SK-N-SH (cell line): ENCODE measurements at regions not wholly inside any gene's neighbourhood (a gene's known extent, or its start where the extent isn't known, plus 50 kb on each side); places are given as distances from the start of the nearest gene placed in this dataset.

Experiments
- CTCF ChIA-PET: fragments of 300-600, 350-600 bp; formaldehyde crosslinking; extraction: SDS; loops from one replicate; lab custom pipeline; 2021; lab: Yijun Ruan, JAX
- POLR2A ChIA-PET: fragments of 350-600 bp; sonication (Branson Sonifier 250); formaldehyde crosslinking; extraction: SDS; loops from one replicate; lab custom pipeline; 2020; ENCODE audit warnings: antibody characterized with exemption, inconsistent platforms; lab: Yijun Ruan, JAX
- DNase-seq: peaks from one replicate; pipeline ENCODE4 v3.0.0; 2012
- H2AFZ ChIP-seq: fragments of 200-600 bp; sonication (generic); 2 replicates; pipeline ENCODE4 v1.8.1; 2016; ENCODE audit warnings: antibody characterized with exemption, mild to moderate bottlenecking, low read depth
- H3F3A ChIP-seq: fragments of 200-600 bp; sonication (generic); replicated peaks from 2 replicates; pipeline ENCODE3; 2016; ENCODE audit warnings: antibody characterized with exemption, mild to moderate bottlenecking; ENCODE audit not compliant: insufficient read depth
- H3K27ac ChIP-seq, 2 experiments: fragments of 200-500 bp in 1 of 2; fragments of 200-600 bp in 1 of 2; sonication (Bioruptor generic) in 1 of 2; sonication (generic), shearing (Covaris generic) in 1 of 2; 2 replicates each; pipeline versions ENCODE4 v1.5.1 to v1.6.1; 2014 to 2016; ENCODE audit warnings: low read depth in 2 of 2, inconsistent platforms in 1 of 2, low read length in 1 of 2, mild to moderate bottlenecking in 1 of 2, mixed read lengths in 1 of 2
- H3K27me3 ChIP-seq: fragments of 200-600 bp; sonication (generic), shearing (Covaris generic); 2 replicates; pipeline ENCODE4 v1.6.1; 2016; ENCODE audit warnings: mixed run types; ENCODE audit not compliant: insufficient read depth
- H3K36me3 ChIP-seq, 2 experiments: fragments of 200-500 bp in 1 of 2; fragments of 200-600 bp in 1 of 2; sonication (Bioruptor generic) in 1 of 2; sonication (generic) in 1 of 2; replicated peaks in 1 of 2; 2 replicates each; pipeline versions ENCODE3 to v1.5.1; 2014 to 2016; ENCODE audit warnings: low read length in 1 of 2, mild to moderate bottlenecking in 1 of 2; ENCODE audit not compliant: insufficient read depth in 2 of 2, control insufficient read depth in 1 of 2
- H3K4me1 ChIP-seq, 2 experiments: fragments of 200-500 bp in 1 of 2; fragments of 200-600 bp in 1 of 2; sonication (Bioruptor generic) in 1 of 2; sonication (generic), shearing (Covaris generic) in 1 of 2; 2 replicates each; pipeline versions ENCODE4 v1.5.1 to v1.6.1; 2014 to 2016; ENCODE audit warnings: low read depth in 1 of 2, low read length in 1 of 2, mixed run types in 1 of 2; ENCODE audit not compliant: insufficient read depth in 2 of 2, control insufficient read depth in 1 of 2
- H3K4me2 ChIP-seq: fragments of 200-600 bp; sonication (generic), shearing (Covaris generic); 2 replicates; pipeline ENCODE4 v1.6.1; 2017; ENCODE audit warnings: mixed run types
- H3K4me3 ChIP-seq, 2 experiments: fragments of 200-500 bp in 1 of 2; fragments of 200-600 bp in 1 of 2; sonication (Bioruptor generic) in 1 of 2; sonication (generic), shearing (Covaris generic) in 1 of 2; 2 replicates each; pipeline versions ENCODE4 v1.5.1 to v1.8.1; 2014 to 2016; ENCODE audit warnings: low read depth in 2 of 2, inconsistent platforms in 1 of 2, low read length in 1 of 2, mild to moderate bottlenecking in 1 of 2, mixed read lengths in 1 of 2, moderate library complexity in 1 of 2
- H3K79me2 ChIP-seq: fragments of 200-600 bp; sonication (generic); 2 replicates; pipeline ENCODE4 v1.8.1; 2017; ENCODE audit warnings: mild to moderate bottlenecking; ENCODE audit not compliant: insufficient read depth
- H3K9ac ChIP-seq: fragments of 200-600 bp; sonication (generic); 2 replicates; pipeline ENCODE4 v1.6.1; 2017; ENCODE audit warnings: mixed run types
- H3K9me2 ChIP-seq: fragments of 200-600 bp; sonication (generic); 2 replicates; pipeline ENCODE4 v1.6.1; 2017; ENCODE audit warnings: mixed run types
- H3K9me3 ChIP-seq: fragments of 200-600 bp; sonication (generic); 2 replicates; pipeline ENCODE4 v1.6.1; 2017; ENCODE audit warnings: mixed run types, mild to moderate bottlenecking, moderate library complexity
- H4K20me1 ChIP-seq: fragments of 200-600 bp; sonication (generic); 2 replicates; pipeline ENCODE4 v1.6.1; 2017; ENCODE audit warnings: mild to moderate bottlenecking, mixed run types; ENCODE audit not compliant: insufficient read depth
- GABPA ChIP-seq: IDR thresholded peaks from 2 replicates; pipeline ENCODE4 v1.4.0; 2012; ENCODE audit warnings: low read depth, mild to moderate bottlenecking
- MXI1 ChIP-seq: IDR thresholded peaks from 2 replicates; pipeline ENCODE4 v1.6.1; 2012; ENCODE audit warnings: mild to moderate bottlenecking, low read depth, low read length, improper control_type of control experiment
- NRF1 ChIP-seq: IDR thresholded peaks from 2 replicates; pipeline ENCODE4 v1.6.1; 2012; ENCODE audit warnings: low read depth, mild to moderate bottlenecking, low read length
- RAD21 ChIP-seq: IDR thresholded peaks from 2 replicates; pipeline ENCODE4 v1.6.1; 2012; ENCODE audit warnings: mild to moderate bottlenecking, low read length
- TAF1 ChIP-seq: IDR thresholded peaks from 2 replicates; pipeline ENCODE4 v1.6.1; 2012; ENCODE audit warnings: low read depth, mild to moderate bottlenecking, low read length, moderate library complexity, borderline replicate concordance
- TCF12 ChIP-seq: IDR thresholded peaks from 2 replicates; pipeline ENCODE4 v1.4.0; 2012
- YY1 ChIP-seq: IDR thresholded peaks from 2 replicates; pipeline ENCODE4 v1.4.0; 2012; ENCODE audit warnings: low read depth, mild to moderate bottlenecking
- WGBS: methylation state at CpG from one replicate; pipeline ENCODE4 v1.1.6; 2017; ENCODE audit warnings: low lambda C conversion rate; 5-methylcytosine and 5-hydroxymethylcytosine counted together
- TF ChIP-seq, protein P1 (sequence below): IDR thresholded peaks from 2 replicates; pipeline ENCODE4 v1.6.1; 2012; ENCODE audit warnings: mild to moderate bottlenecking, low read depth, low read length, moderate library complexity
- TF ChIP-seq, protein P2 (sequence below): IDR thresholded peaks from 2 replicates; pipeline ENCODE4 v1.4.0; 2012; ENCODE audit warnings: low read depth
- TF ChIP-seq, protein P3 (sequence below): IDR thresholded peaks from 2 replicates; pipeline ENCODE4; 2012

DNA sequence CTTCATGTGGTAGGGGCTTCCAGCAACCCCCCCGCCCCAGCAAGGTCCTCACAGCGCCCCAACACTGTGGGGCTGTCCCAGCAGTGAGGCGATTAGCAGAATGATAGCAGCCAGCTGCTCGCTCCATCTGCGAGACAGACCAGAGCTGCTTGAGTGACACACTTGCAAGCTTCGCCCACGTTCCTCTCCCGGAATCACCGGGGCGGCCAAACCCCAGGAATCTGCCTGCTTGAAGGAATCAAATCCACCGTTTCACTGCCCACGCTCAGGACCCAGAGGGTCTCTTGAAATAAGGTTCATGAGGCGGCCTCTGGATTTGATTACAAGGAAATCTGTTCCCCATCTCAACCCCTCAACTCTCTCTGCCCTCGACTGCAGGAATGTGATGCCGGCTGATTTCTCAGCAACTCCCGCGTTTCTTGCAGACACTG, 356.0 kb downstream of the C16orf95 start:
- H3K36me3 ChIP-seq: no peaks in the 10 kb centered on the region
- no peak overlapping the region for H3K27ac ChIP-seq
- H2AFZ ChIP-seq: no peak overlapping the region
- 15% methylated on average over 7 of the region's 17 CpGs for WGBS
- H3K27me3 ChIP-seq: no peaks in the 10 kb centered on the region; the same call in 1 of the 2 replicates
- no peak overlapping the region for H3K9ac ChIP-seq
- CTCF ChIA-PET: interaction anchor here (1.2 kb wide), 1 partner anchor 102 kb away, joined by 3 read pairs; no protein-coding TSS in a partner anchor
- H3K9me2 ChIP-seq: no peaks in the 10 kb centered on the region
- TF ChIP-seq, protein P1, sequence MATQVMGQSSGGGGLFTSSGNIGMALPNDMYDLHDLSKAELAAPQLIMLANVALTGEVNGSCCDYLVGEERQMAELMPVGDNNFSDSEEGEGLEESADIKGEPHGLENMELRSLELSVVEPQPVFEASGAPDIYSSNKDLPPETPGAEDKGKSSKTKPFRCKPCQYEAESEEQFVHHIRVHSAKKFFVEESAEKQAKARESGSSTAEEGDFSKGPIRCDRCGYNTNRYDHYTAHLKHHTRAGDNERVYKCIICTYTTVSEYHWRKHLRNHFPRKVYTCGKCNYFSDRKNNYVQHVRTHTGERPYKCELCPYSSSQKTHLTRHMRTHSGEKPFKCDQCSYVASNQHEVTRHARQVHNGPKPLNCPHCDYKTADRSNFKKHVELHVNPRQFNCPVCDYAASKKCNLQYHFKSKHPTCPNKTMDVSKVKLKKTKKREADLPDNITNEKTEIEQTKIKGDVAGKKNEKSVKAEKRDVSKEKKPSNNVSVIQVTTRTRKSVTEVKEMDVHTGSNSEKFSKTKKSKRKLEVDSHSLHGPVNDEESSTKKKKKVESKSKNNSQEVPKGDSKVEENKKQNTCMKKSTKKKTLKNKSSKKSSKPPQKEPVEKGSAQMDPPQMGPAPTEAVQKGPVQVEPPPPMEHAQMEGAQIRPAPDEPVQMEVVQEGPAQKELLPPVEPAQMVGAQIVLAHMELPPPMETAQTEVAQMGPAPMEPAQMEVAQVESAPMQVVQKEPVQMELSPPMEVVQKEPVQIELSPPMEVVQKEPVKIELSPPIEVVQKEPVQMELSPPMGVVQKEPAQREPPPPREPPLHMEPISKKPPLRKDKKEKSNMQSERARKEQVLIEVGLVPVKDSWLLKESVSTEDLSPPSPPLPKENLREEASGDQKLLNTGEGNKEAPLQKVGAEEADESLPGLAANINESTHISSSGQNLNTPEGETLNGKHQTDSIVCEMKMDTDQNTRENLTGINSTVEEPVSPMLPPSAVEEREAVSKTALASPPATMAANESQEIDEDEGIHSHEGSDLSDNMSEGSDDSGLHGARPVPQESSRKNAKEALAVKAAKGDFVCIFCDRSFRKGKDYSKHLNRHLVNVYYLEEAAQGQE: no peak
- TF ChIP-seq, protein P2, sequence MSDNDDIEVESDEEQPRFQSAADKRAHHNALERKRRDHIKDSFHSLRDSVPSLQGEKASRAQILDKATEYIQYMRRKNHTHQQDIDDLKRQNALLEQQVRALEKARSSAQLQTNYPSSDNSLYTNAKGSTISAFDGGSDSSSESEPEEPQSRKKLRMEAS: peak; percentile 18; the same call in 1 of the 2 replicates
- peak; percentile 46; the same call in 1 of the 2 replicates for TF ChIP-seq TCF12
- TF ChIP-seq GABPA: no peak
- TF ChIP-seq, protein P3, sequence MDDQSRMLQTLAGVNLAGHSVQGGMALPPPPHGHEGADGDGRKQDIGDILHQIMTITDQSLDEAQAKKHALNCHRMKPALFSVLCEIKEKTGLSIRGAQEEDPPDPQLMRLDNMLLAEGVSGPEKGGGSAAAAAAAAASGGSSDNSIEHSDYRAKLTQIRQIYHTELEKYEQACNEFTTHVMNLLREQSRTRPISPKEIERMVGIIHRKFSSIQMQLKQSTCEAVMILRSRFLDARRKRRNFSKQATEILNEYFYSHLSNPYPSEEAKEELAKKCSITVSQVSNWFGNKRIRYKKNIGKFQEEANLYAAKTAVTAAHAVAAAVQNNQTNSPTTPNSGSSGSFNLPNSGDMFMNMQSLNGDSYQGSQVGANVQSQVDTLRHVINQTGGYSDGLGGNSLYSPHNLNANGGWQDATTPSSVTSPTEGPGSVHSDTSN: peak; percentile 64
- TF ChIP-seq, all 33 proteins: peak for 3
- Histone ChIP-seq H3K4me2 (peak overlapping the region; percentile 48; the same call in 1 of the 2 replicates), H3K9me3 (no peaks in the 10 kb centered on the region), H3K4me1 (0 out of 4 replicates have a peak, but pooled peaks cover 0 to 7% of the 10 kb centered on the region in 2 experiments), H3K4me3 (no peak overlapping the region), H3F3A (no peaks in the 10 kb centered on the region), H3K79me2 (no peaks in the 10 kb centered on the region), H4K20me1 (no peaks in the 10 kb centered on the region)
- POLR2A ChIA-PET: no interaction called here
- no peak for DNase-seq

DNA sequence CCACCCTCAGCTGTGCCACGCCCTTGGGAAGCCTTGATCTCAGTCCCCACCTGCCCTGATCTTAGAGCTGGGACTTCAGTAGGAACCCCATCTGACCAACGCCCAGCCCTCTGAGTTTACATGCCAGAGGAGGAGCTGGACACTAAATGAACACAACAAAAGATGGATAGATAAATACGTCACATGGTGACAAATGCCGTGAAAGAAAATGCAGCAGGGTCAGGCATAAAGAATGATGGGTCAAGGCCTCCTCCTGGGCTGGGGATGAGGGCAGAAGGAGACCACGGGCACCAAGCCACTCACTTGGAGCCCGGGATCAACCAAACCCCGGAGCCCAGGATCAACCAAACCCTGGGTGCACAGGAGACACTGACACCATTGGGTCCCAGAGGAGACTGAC, 354.9 kb downstream of the C16orf95 start:
- POLR2A ChIA-PET: no interaction called here
- no peaks in the 10 kb centered on the region for H3K79me2 ChIP-seq
- 41% methylated on average over 7 of the region's 7 CpGs for WGBS
- H3K9me2 ChIP-seq: no peaks in the 10 kb centered on the region
- no peak overlapping the region for H3K4me2 ChIP-seq
- no peak overlapping the region for H3K27ac ChIP-seq
- H3F3A ChIP-seq: no peaks in the 10 kb centered on the region
- no peak overlapping the region for H3K9ac ChIP-seq
- H2AFZ ChIP-seq: no peak overlapping the region
- CTCF ChIA-PET: interaction anchor here (1.2 kb wide), 1 partner anchor 101 kb away, joined by 3 read pairs; no protein-coding TSS in a partner anchor
- H3K9me3 ChIP-seq: no peaks in the 10 kb centered on the region
- no peak overlapping the region for H3K4me3 ChIP-seq
- H4K20me1 ChIP-seq: no peaks in the 10 kb centered on the region
- 0 out of 4 replicates have a peak, but pooled peaks cover 0 to 7% of the 10 kb centered on the region in 2 experiments for H3K4me1 ChIP-seq
- TF ChIP-seq MXI1 (no peak), NRF1 (no peak), RAD21 (no peak), TAF1 (no peak), YY1 (no peak)
- no peak for DNase-seq
- H3K27me3 ChIP-seq: peaks cover 1% of the 10 kb centered on the region; the same call in 1 of the 2 replicates
- H3K36me3 ChIP-seq: no peaks in the 10 kb centered on the region
